HS-27A (cell line): ENCODE measurements at regions not wholly inside any gene's neighbourhood (a gene's known extent, or its start where the extent isn't known, plus 50 kb on each side); places are given as distances from the start of the nearest gene placed in this dataset.
"Not testable (repeated sequence)": the region's sequence is repeated elsewhere in the genome, so short reads cannot be mapped to it uniquely, and the experiment has no call there.

Source experiments
- DNase-seq: peaks from one replicate; pipeline ENCODE4 v3.0.0-alpha.2; 2012; ENCODE audit warnings: low read depth, missing footprints

DNA sequence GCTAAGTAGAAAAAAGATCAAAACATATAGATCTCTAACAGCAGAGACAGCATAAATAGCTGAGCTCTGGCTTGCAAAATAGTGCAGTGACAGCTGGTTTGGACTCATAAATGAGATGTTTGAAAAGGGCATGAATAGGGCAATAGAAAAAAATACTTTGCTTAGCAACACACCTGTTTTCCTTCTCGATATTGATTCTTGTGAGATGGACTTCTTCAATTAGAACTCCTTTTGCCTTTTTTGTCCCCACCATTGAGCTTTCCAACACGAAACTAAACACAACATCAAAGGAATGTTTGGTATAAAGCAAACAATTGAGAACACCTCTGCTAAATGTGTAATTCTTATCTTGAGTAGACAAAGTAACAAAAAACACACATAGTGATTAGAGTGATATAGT lies 726.3 kb downstream of the RAPGEF2 start:
- DNase-seq, result no peak

DNA sequence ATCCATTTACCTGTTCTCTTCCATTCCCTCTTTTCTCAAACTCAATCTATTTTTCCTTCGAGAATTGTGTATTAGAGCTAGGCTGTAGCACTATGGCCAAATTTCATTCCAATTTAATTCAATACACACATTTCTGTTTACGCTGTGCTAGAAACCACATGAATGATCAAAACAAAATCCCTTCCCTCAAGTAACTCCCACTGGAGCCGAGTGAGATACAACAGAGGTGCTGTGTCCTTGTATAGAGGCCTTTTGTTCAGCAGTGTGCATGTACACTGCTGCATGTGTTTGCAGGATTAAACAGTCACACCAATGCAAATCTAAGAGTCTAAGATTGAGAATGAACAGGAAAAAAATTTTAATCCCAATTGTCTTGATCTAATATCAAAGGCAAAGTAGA lies 734.2 kb downstream of the RAPGEF2 start:
- DNase-seq, result no peak

DNA sequence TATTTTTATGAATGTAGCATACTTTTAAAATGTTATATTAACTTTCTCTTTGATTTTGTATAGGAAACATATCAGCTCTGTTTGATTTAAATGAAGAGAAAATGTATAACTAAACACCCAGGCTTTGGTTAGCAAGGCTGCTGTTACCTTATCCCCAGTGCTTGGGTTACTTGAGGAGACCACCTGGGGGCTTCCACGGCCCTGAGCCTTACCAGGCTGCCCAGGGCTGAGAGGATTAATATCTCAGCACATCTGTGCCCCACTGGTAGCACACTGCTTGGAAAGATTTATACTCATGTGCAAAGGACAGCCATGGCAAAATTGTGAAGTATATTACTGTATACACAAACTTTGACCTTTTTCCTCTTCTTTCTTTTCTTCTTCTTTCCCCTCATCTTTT lies 752.9 kb downstream of the RAPGEF2 start:
- no peak for DNase-seq

DNA sequence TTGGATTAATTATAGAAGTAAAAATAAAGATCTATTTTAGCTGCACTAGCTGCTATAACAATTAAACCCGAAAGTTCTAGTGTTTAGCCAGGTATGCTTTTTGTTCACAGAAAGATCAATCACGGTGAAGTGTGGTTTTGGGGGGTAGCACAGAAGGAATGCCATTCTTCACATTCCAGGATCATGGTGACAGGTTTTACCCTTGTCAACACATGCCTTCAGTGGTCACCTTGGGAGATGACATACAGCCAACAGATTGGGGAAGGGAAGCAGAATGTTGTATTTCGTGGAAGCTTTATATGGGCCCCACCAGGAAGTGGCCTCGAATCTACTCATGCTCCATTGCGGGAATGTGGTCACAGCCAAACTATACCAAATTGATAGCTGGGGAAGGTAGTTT lies 753.6 kb downstream of the RAPGEF2 start:
- no peak for DNase-seq

DNA sequence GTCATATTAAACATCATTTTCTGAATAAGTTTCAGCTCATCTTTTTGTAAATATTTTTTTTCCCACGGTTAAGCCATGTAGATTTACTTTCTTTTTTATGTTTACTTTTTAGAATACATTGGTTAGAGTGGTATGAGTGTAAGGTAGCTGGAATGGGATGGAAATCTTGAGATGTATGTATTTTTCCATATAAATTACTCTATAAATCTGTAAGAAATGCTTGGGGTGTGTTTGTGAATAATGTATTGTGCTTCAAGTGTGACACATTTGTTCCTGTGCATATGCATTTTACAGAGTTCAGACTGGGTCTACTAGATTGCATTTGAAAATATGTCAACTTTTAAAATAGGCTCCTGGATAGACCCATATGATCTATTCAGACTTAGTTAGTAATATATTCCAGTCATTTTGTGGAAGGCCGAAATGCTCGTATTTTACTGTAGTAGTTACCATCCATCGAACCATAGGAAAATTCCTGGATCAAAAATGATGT lies 756.8 kb downstream of the RAPGEF2 start:
- no peak for DNase-seq

DNA sequence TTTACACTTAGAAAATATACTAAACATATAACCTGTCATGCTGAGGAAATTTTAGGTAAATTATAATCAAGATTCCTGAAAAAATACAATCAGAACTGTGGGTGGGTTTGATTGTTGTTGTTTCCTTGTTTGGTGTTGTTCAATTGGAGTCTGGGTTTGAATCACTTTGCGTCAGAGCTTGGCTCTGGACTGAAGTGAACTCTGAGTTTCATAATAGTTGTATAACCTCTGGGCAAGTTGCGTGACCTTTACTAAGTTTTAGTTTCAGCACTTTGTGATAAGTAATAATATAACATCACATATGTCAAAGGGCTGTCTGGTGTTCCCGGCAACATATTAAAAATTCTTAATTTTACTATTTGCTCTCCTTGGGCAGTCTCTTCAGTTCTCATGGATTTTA lies 758.1 kb downstream of the RAPGEF2 start:
- no peak for DNase-seq

DNA sequence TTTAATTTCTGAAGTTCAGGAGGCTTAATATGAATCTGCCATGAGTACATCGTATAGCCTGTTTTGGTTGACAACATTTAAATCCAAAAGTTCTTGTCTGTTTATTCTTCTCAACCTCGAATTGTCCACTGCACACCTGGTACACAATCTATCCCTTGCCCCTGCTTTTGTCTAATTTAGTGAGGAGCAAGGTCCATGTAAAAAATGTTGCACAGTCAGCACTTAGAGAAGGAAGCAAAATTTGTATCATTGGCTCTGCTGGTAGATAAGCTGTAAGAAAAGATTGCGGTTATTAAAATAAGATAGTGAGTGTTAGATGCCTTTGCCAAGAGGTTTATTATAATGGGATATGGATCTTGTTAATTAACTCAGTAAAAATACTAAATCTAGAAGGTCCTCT lies 761.5 kb downstream of the RAPGEF2 start:
- no peak for DNase-seq

DNA sequence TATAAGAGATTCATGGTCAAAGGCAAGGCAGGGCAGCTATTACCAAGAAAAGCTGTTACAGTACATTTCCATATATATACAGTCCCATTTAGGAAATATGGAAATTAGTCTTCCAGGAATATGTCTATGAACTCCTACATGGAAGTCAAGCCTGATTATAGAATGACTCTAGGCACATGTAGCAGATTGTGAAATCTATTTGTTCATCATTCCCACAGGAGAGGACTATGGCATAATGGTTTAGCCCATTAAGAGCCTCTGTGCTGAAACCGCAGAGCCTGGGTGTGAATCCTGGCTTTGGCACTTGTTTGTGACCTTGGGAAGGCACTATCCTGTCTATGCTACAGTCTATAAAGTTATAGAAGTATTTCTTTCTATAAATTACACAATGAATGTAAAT lies 764.8 kb downstream of the RAPGEF2 start:
- DNase-seq, result no peak

DNA sequence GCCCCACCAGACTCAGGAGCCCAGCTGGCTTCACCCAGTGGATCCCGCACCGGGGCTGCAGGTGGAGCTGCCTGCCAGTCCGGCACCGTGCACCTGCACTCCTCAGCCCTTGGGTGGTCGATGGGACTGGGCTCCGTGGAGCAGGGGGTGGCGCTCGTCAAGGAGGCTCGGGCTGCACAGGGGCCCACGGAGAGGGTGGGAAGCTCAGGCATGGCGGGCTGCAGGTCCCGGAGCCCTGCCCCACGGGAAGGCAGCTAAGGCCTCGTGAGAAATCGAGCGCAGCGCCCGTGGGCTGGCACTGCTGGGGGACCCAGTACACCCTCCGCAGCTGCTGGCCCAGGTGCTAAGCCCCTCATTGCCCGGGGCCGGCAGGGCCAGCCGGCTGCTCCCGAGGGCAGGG lies 766.1 kb downstream of the RAPGEF2 start:
- not testable (repeated sequence) for DNase-seq

DNA sequence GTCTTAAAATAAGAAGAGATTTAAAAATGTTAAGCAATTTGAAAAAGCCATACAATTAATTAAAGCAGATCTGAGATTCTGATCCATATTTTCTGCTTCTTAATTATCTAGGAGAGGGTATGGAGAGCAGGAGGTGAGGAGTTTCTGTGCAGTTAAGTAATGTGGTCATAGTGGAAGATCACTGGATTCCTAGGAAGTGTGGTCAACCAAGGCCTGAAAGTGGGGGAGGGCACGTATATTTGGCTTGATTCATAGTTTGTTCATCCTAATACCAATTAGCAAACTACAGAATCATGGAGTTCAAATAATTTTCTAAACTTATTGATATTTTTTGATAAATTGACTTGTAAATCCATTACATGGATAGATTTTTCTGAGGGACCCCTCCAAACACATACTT lies 768.3 kb downstream of the RAPGEF2 start:
- no peak for DNase-seq

DNA sequence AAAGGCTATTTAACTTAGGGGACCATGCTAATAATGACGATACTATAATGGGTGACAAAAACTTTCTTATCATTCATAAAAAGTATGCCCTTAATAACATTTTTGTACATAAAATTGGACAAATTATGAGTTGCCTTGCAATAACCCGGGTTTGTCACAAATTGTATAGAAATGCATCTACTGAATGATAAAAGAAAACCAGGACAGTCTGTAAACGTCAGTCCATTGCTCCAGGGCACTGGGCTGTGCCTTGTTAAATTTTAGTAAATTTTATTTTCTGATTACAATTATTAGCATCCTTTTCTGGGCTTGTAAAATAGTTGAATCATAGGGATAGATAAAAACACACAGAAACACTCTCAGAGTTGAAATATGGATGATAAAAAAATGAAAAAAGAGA lies 778.3 kb downstream of the RAPGEF2 start:
- DNase-seq, result no peak

DNA sequence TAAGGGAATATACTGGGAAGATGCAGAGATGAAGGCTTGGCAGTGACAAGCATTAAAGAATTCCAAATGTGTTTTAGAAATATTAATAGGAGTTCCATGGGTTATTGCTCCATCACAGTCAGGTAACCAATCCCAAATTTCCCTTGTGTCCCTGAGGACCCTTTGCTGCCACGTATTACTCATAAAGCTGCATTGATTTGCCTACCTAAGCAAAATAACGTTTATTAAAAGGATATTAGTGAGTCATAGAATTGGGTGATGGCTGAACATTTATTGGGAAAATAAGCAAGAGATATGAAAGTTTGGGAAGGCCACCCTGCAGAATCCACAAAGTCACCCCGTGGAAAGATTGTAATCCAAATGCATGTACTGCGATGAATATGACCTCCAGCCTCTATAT lies 782.1 kb downstream of the RAPGEF2 start:
- no peak for DNase-seq

DNA sequence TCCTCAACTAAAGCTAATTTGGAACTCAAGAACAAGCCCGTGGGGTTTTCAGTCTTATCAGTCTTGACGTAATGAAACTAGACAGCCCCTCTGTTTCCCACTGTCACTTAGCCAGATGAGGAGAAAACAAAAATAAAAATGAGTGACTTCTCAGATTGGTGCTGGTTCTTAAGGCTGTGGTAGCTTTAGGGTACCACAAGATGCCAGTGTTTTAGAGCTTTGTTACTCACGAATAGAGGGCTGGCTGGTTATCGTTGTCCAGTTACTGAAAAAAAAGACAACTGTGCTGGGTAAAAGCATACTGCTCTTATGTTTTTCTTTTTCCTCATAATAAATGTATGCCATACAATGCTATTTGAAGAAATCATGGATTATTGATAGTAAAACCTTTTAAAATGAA lies 796.7 kb downstream of the RAPGEF2 start:
- no peak for DNase-seq

DNA sequence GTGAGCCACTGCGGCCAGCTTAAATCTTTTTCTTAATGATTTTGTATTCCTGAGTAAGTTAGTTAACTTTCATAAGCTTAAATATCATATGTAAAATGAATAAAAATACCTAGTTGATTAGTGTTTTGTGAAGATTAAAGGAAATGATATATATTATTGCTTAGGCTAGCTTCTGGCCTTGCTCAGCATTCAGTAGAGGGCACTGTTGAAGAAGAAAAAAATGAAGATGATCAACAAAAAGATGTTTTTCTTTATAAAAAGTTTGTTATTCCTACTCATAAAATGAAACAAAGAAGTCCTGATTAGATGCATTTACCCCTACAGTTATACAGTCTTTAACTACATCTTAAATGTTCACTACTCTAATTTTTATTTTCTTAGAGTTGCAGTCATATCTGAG lies 797.7 kb downstream of the RAPGEF2 start:
- no peak for DNase-seq

DNA sequence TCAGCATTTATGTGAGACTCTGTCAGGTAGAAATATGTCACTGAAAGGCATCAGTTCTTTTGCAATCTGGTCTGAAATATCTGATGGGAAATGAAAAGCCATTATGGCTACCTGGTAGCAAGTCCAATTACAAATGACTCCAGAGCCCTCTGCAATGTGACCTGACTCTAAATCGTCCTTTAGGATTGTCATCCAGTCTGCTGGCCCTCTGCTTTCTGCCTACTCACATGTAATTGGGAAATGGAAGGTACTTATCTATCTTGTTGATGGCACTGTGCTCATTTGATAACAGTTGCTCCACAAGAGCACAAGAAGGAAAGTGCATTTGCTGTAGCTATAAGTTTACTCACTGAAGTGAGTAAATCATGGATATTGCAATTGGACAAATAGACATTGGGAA lies 799.8 kb downstream of the RAPGEF2 start:
- DNase-seq, result no peak

DNA sequence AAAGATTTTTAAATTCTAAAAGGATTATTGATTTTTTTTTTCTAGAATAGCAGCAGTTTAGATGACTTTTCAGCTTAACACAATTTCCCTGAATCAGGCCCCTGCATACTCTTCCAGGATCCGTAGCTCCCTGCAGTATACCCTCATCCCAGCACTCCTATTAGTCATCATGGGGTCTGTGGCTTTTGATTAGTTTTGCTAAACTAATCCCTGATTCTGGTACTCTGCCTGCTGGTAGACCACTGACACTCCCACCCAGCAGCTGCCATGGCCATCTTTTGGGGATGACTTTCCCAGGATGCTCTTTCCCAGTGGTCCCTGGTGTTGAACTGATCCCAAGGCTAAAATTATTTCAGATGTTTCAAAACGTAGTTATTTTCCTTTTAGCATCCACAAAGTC lies 802.0 kb downstream of the RAPGEF2 start:
- no peak for DNase-seq

DNA sequence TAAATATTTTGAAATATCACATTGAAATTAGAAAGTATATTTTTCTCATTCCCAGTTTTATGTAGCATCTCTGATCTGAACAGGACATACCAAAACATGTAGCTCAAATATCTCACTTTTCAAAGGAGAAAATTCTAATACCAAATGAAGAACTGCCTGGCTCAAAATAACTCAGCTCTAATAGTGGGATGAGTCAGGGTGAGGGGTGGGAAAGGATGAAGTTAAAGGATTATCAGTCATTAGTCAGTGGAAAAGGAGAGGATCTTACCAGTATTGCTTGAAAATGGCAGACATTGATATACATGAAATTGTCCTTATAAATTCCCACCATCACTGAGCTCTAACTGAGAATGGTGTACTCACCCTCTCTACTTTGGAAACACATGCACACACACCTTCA lies 803.2 kb downstream of the RAPGEF2 start:
- DNase-seq, result no peak

DNA sequence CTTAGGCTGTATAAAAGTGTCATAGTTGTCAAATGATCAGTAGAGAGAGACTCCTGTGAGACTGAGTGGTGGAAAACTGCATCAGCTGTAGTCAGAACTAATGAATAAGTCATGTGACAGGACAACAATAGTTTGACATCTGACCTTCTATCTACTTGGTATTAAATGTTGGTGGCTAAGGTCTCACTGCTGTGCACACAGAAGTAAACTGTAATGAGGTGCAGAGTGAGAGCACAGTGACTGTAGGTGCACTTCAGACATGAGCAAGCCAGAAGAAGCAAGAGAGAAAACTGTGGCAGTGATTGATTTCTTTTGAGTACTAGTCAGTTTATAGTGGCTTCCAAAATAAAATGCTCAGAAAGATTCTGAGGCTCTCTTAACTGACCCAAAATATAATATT lies 803.6 kb downstream of the RAPGEF2 start:
- DNase-seq, result no peak

DNA sequence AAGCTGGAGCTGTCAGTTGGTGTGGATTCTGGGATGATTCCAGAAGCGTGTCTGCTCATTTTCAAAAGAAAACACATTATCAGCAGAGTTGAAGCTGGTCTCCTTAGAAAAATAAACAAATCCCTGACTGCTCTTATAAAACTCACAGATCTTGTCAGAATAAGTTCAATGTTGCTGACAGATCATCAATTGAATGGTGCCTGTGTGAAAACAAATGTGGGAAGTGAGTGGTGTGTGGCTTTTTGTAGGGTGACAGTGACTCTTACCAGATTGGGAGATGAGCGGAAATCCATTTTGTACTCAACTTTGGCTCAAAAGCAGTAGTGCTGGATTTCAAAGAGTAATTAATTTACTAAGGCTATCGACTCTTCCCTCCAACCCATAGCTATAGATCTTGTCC lies 807.8 kb downstream of the RAPGEF2 start:
- DNase-seq, result no peak

DNA sequence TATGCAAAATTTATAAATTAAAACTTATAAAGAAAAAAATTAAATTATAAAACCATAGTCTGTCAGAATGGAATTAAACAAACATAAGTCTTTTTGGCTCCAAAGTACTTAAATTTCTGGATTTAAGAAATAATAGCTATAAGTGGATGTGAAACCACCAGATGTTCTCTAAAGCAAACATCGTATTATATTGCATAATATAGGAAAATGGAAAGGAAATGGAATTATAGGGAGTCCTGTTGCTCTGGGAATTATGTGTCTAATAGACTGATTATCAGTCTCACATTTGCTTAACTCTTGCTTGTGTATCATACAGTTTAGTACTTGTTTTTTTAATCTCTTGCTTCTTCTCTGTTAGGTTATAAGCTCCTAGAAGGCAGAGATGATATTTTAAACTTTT lies 819.2 kb downstream of the RAPGEF2 start:
- no peak for DNase-seq

DNA sequence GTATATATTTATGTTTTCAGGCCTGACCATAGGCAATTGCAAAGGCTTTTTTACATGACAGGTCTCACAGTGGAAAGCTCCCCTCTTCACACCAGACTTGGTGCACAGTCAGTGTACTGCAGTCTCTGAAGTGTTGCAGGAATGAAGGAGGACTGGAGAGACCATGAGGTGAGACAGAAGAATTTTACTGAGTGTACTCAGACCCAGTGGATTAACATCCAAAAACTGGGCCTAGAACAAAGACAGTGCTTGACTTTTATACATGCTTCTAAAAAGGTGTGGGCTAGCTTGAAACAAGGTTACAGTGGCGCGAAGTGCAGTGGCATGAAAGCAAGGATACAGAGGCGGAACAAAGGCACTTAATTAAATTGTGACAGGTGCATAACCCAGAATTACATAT lies 822.9 kb downstream of the RAPGEF2 start:
- no peak for DNase-seq

DNA sequence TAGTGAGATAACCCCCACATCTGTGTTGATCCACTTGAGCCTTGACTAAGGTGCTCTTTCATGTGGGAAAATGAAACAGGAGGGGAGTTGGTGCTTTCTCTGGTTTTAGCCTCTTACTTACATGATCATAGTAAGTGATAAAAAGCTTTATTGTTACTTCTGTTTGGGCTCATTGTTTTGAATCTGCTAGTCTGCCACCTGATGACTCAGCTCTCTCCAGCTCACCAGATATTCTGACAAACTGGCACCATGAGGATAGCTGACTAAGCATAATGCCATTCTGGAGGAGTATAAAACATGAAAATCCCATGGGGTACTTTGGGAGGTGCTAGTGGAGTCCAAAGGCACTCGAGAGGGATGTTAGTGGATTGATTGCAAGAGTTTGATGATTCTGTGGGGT lies 824.0 kb downstream of the RAPGEF2 start:
- DNase-seq, result no peak

DNA sequence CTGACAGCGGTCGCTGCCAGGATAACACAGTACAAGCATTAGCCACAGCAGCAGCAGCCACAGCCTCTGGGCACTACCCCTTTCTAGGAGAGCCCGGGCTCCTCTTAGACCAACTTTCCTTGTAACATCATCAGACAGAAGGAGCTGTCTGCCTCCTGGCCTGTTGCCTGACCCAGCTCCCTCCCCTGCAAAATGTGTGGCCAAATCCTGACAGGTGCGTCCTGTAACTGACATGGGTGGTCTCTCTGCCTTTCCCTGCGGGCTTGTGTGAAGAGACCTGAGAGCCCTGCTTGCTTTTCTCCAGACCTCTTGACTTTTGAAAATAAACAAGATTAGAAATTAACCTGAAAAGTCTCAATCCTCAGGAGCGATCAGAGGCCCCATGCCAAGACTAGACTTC lies 824.9 kb downstream of the RAPGEF2 start:
- no peak for DNase-seq

DNA sequence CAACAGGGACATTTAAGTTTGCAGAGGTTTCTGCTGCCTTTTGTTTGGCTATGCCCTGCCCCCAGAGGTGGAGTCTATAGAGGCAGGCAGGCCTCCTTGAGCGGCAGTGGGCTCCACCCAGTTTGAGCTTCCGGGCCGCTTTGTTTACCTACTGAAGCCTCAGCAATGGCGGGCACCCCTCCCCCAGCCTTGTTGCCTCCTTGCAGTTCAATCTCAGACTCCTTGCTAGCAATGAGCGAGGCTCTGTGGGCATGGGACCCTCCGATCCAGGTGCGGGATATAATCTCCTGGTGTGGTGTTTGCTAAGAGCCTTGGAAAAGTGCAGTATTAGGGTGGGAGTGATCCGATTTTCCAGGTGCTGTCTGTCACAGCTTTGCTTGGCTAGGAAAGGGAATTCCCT lies 831.7 kb downstream of the RAPGEF2 start:
- DNase-seq, result not testable (repeated sequence)

DNA sequence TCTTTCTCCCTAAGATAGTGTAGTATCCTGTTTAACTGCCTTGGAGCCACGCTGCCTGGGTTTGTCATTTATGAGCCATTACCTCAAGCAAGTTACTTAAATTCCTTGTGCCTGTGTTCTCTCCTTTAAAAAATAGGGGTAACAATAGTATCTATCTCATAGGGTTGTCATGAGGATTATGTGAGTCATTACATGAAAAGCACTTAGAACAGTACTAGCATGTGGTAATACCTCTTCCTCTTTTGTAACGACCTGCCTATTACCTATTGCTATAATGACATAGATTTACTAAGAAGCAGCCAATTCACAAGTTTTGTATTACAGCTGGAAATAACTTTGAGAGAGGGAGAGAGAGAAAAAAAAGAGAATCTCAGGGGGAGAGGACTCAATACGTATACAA lies 834.7 kb downstream of the RAPGEF2 start:
- no peak for DNase-seq
